NCI-H510A treated with DMSO at 0.1 percent for 48 hours (cell line): ENCODE measurements at regions not wholly inside any gene's neighbourhood (a gene's known extent, or its start where the extent isn't known, plus 50 kb on each side); places are given as distances from the start of the nearest gene placed in this dataset.

Experiments
- DNase-seq: peaks from one replicate; lab custom pipeline; 2025; lab: John Stamatoyannopoulos, UW

DNA sequence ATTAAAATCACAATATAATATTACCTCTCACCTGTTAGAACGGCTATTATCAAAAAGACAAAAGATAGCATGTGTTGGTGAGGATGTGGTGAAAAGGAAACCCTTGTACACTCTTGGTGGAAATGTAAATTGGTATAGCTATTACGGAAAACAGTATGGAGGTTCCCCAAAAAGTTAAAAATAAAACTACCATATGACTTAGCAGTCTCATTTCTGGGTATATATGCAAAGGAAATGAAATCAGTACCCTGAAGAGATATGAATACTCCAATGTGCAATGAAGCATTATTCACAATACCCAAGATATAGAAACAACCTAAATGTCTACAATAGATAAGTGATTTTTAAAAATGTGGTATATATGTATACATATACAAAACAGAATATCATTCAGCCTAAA is 199.9 kb downstream of the SNX18 start:
- no peak for DNase-seq

DNA sequence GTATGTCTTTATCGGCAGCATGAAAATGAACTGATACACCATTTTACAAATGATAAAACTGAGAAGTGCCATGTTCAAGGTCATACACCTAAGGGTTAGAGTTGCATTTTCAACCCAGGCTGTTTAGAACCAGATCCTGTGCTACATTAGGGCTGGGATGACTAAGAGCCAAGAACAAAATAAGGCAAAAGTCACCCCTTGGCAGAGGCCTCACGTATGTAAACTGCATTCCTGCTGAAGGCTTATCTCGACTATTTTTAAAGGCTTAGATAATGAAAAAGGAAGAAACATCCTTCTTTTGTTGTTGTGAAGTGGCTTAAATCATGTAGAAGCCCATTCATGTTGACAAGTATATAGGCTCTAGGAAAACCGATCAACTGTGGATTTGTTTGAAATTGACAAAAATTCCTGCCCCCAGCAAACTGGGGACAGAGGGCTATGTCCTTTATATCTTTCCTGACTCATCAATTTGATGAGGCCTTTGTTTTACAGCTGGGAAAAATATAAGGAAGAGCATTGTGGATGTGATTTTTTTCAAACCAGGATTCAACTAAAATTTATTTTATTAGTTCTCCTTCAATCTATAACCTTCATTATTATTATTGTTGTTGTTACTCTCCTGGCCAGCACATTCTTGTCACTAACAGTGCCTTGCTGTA is 196.5 kb downstream of the SNX18 start:
- DNase-seq: no peak

DNA sequence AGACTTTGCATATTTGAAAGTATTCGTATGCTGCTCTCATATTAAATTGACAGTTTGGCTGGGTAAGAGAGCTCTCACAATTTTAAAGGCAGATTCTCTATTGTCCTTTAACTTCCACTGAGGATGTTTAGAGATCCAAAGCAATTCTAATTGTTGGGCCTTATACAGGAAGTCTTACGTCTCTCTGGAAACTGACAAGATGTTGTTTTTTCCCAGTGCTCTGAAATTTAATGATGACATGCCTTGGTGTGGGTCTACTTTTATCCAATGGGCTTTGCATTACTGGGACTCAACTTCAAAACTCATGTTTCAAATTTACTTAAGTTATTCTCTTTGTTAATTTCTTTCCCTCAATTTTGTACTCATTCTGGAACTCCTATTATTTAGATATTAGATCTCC is 191.5 kb downstream of the SNX18 start:
- no peak for DNase-seq

DNA sequence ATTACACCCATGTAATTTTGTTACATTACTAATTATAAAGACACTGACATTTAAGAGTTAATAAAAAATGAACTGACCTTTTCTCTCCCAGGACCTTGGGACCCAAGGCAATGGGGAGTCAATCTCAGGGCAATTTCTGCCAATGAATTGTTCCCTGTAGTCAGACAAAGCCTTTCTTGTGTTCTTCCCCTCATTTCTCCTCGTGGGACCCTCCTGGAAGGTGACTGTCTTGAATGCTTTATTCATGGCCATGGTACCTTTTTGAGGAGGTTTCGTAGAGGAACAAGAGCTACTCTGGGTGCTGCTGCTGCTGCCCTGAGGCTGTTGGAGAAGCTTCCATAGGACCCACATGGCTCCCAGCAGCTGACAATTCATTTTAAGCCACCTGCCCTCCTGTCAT is 190.3 kb downstream of the SNX18 start:
- DNase-seq: no peak

GRCh38 chr5:54705994-54706653 is 188.6 kb downstream of the SNX18 start:
- no peak for DNase-seq

- DNase-seq: no peak
Measured at GRCh38 chr5:54704825-54705224, 187.3 kb downstream of the SNX18 start.

DNA sequence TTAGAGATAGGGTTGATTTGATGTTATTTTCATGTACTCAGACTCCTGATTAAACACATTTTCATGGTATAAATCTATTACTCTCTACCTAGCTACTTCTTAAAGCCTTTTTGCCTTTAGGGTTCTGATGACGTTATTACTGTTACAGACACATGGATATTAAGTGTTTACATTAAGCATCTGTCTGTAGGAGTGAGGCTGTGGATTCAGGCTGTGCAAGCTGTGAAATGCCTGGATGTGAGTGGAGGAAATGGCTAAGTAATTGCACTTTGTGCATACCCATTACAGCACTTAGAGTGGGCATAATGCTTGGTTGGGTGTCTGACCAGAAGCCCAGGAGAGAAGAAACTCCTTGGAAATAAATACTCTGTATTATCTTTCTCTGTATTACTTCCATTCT is 186.8 kb downstream of the SNX18 start:
- DNase-seq: no peak

- no peak for DNase-seq
Measured at GRCh38 chr5:54703565-54704255, 186.2 kb downstream of the SNX18 start.

DNA sequence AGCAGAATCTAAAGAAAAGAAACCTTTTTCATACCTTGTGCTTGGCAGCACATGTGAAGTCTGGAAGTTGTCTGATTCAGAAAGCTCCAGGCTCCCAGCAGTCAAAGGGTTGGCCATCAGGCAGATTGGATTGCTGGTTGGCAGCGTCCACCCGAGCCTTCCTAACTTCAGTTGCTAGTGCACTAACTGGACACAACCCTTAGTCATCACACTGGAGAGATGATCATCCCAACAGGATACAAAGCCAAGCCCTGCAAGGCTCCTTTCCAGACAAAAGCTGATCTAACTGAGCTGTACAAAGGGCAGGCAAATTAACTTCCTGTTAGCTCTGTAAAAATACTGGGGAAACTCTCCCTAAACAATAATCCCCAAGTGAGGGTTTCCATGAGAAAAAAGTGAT is 185.6 kb downstream of the SNX18 start:
- DNase-seq: no peak

DNA sequence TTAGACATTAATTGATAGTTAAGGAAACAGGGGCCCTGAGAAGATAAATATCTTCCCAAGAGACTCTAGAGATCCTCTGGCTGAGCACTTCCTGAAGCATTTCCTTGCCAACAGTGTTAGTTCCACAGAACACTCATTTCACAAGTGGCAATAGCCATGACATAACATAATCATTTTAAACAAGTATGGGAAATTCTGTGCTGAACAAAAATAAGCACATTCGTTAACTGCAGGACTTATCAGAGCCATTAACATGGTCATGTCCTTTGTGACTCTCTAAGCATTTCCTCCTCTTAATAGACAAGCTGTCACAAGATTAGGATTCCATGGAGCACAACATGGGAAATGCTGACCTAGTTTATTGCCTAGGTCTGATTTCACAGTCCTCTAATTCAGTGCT is 184.9 kb downstream of the SNX18 start:
- no peak for DNase-seq

GRCh38 chr5:54700986-54701578 is 183.5 kb downstream of the SNX18 start:
- DNase-seq: no peak

- DNase-seq: no peak
Measured at GRCh38 chr5:54696931-54697330, 179.4 kb downstream of the SNX18 start.

DNA sequence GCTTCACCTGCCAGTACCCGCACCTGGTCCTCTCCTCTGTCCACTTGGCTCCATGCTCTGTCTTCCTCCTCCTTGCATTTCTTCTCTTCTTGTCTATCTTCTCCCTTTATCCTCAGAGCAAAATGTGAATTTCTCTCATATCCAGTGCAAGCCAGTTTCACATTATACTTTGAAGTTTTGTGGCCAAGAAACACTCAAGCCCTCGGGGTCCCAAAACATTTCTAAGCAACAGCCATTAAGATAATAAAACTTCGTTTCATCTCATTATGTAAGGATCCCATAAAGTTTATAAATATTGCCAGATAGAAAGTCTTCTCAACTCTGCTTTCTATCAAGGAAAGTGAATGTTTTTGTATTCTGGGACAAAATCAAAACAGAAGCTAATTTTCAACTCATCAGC is 178.8 kb downstream of the SNX18 start:
- no peak for DNase-seq

GRCh38 chr5:54695198-54695966 is 177.8 kb downstream of the SNX18 start:
- no peak for DNase-seq

DNA sequence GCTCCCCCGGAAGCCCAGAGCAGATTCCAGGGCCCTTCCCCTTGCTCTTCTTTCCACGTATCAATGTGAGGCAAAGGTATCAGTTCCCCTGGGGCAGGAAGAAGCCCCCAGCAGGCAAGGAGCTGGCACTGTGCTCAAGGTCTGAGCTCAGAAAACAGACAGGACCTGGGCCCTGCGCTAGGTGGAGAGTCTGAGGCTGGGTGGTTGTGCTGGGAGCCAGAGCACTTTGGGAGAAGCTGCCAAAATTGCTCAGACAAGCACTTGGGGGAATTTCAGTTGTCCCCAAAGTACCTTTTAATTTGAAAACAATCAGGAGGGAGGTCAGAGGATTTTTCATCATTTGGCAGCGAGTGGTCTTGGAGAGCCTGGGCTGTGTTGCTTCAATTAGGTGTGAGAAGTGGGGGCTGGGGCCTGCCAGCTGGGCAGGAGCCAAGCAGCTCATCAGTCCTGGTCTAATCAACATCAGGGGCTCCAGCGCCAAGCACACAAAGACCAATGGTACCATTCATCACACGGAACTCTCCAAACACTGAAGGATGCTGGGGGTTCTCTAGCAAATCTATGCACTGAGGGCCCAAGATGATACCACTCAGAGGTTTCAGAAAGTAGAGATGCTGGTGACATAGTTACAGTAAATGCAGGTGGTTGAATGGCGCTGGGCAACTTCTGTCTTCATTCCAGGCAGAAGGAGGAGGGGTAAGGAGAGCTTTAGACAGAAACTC is 176.5 kb downstream of the SNX18 start:
- no peak for DNase-seq

- DNase-seq: no peak
Measured at GRCh38 chr5:54692631-54693030, 175.1 kb downstream of the SNX18 start.

DNA sequence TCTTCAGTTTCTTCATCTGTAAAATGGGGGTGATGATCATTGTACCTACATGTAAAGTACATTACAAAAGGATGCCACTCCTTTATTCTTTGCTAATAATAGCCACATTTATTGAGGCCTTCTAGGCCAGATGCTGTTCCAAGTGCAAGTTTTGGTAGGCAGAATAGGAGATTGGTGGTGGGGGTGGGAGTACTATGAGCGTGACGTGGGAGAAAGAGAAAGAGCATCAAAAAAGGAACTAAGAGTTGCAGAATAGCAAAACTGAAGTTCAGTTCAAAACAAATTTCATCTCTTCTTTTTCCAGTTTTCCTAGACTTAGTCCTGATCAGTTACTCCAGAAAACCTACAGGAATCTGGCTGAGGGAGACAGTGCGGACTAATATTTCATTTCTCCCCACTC is 174.1 kb downstream of the SNX18 start:
- DNase-seq: no peak

GRCh38 chr5:54689411-54690251 is 172.1 kb downstream of the SNX18 start:
- DNase-seq: no peak

DNA sequence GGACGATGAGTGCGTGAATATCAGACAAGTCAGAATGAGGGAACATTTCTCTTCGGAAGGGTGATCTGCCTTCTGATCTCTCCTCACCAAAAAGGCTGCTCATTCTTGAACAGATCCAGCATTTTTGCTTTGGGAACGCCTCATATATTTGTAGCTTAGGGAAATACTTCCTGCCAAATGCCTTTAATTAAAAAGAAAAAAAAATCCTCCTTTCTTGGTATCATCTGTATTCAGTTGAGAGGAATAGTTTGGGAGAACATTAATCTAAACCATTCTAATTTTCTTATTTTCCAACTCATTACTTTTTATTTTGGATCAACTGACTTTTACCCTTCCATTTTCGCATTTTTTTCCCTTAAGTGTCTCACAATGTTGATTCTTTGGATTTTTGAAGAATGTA is 163.4 kb downstream of the SNX18 start:
- DNase-seq: no peak

GRCh38 chr5:54679686-54680085 is 162.1 kb downstream of the SNX18 start:
- DNase-seq: no peak

GRCh38 chr5:54678737-54679136 is 161.2 kb downstream of the SNX18 start:
- no peak for DNase-seq
